ENCODE measurements at regions not wholly inside any gene's neighbourhood (a gene's known extent, or its start where the extent isn't known, plus 50 kb on each side); places are given as distances from the start of the nearest gene placed in this dataset.
A peak's percentile ranks its signal among the peaks of the same experiment; 100 is the strongest.

- Mint-ChIP-seq H3K4me3 (no peak overlapping the region), H3K9me3 (no peaks in the 10 kb centered on the region), H3K36me3 (no peaks in the 10 kb centered on the region), H3K27ac (no peak overlapping the region), H3K4me1 (no peaks in the 10 kb centered on the region), H3K27me3 (ENCODE audit: low read depth) (peaks cover 41% of the 10 kb centered on the region)
- DNase-seq (ENCODE audit: low spot score in 2 of 2, unreplicated experiment in 2 of 2), result no peak
- TF ChIP-seq CTCF (IDR thresholded peaks at IDR 0.05; ENCODE audit: unreplicated experiment), result no peak
Measured at GRCh38 chr11:116518141-116518540, 254.6 kb downstream of the BUD13 start.

DNA sequence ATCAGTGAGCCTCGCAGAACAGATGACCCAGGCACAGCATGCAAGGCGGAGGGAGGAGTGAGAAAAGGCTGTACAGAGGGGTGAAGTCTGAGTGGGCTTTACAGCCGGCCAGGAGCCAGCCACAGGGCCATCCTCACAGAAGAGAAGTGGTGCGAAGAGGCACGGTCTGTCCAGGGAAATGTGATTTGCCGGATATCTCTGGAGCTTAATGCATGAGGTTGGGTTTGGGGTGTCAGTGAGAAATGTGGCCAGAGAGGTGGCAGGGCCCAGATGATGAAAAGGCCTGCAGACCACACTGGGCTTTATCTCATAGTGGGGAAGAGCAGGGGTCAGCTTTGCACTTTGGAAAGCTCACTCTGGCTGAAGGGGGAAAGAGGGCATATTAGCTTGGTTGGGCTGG, 255.2 kb downstream of the BUD13 start:
- DNase-seq (ENCODE audit: low spot score in 2 of 2, unreplicated experiment in 2 of 2), result no peak
- Mint-ChIP-seq H3K9me3 (no peaks in the 10 kb centered on the region), H3K36me3 (no peaks in the 10 kb centered on the region), H3K4me1 (no peaks in the 10 kb centered on the region), H3K27ac (no peak overlapping the region), H3K4me3 (no peak overlapping the region), H3K27me3 (ENCODE audit: low read depth) (peaks cover 42% of the 10 kb centered on the region)
- no peak for TF ChIP-seq CTCF (IDR thresholded peaks at IDR 0.05; ENCODE audit: unreplicated experiment)

DNA sequence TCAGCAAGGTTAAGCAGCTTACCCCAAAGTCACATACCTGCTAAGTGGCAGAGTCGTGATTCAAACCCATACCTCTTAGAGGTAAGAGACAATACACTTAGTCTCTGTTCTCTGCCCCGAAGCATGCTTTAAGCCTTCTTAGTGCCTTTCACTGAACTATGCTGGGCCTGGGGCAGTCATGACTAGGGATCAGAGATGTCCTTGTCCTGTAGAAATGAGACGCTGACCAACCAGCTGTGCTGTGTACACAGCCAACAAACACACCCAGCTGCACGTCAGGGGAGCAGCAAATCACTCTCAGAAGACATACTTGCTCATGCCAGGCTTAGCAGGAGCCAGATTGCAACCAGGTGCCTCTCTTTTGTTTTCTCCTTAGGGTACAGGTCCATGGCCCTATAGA, 255.7 kb downstream of the BUD13 start:
- DNase-seq (ENCODE audit: low spot score in 2 of 2, unreplicated experiment in 2 of 2), result no peak
- Mint-ChIP-seq H3K27ac (no peak overlapping the region), H3K4me1 (no peaks in the 10 kb centered on the region), H3K27me3 (ENCODE audit: low read depth) (peaks cover 38% of the 10 kb centered on the region), H3K4me3 (no peak overlapping the region), H3K36me3 (no peaks in the 10 kb centered on the region), H3K9me3 (no peaks in the 10 kb centered on the region)
- TF ChIP-seq CTCF (IDR thresholded peaks at IDR 0.05; ENCODE audit: unreplicated experiment), result no peak

DNA sequence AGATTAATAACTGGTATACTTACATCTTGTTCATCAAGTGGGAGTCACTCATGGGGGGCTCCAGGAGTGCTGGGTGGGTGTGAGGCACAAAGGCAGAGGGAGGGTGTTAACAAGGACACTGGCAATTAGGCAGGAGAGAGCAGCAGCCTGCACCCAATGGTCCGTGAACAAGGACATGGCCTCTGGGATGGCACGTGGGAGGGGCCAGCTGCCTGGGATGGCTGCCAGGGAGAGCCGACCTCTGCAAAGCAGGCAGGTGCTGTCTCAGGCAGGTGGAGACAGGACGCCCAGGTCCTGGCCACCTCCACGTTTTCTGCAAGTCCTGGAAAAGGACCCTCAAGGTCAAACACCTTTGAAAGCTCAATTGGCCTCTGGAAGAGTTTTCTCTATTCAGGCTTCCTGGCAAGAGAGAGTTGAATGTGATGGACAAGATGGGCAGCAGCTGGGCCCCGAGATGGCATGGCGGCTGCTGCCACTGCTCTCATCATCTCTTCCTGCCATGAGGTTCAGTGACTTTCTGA, 257.1 kb downstream of the BUD13 start:
- TF ChIP-seq CTCF (IDR thresholded peaks at IDR 0.05; ENCODE audit: unreplicated experiment), result no peak
- no peak for DNase-seq (ENCODE audit: low spot score in 2 of 2, unreplicated experiment in 2 of 2)
- Mint-ChIP-seq H3K27me3 (ENCODE audit: low read depth) (peaks cover 38% of the 10 kb centered on the region), H3K4me1 (no peaks in the 10 kb centered on the region), H3K4me3 (no peak overlapping the region), H3K9me3 (no peaks in the 10 kb centered on the region), H3K27ac (no peak overlapping the region), H3K36me3 (no peaks in the 10 kb centered on the region)

GRCh38 chr11:116513894-116514293, 258.9 kb downstream of the BUD13 start:
- Mint-ChIP-seq H3K4me3 (no peak overlapping the region), H3K9me3 (no peaks in the 10 kb centered on the region), H3K27me3 (ENCODE audit: low read depth) (peaks cover 45% of the 10 kb centered on the region), H3K4me1 (no peaks in the 10 kb centered on the region), H3K27ac (no peak overlapping the region), H3K36me3 (no peaks in the 10 kb centered on the region)
- DNase-seq (ENCODE audit: low spot score in 2 of 2, unreplicated experiment in 2 of 2), result peak in 1 of 2 experiments; percentile 28
- TF ChIP-seq CTCF (IDR thresholded peaks at IDR 0.05; ENCODE audit: unreplicated experiment), result peak; percentile 28

- no peaks in the 10 kb centered on the region for H3K4me1 Mint-ChIP-seq
- DNase-seq (ENCODE audit: low spot score in 2 of 2, unreplicated experiment in 2 of 2), result peak in 1 of 2 experiments; percentile 10
- no peaks in the 10 kb centered on the region for H3K9me3 Mint-ChIP-seq
- no peak for TF ChIP-seq CTCF (IDR thresholded peaks at IDR 0.05; ENCODE audit: unreplicated experiment)
- no peak overlapping the region for H3K4me3 Mint-ChIP-seq
- no peak overlapping the region for H3K27ac Mint-ChIP-seq
- H3K27me3 Mint-ChIP-seq (ENCODE audit: low read depth), result peaks cover 45% of the 10 kb centered on the region
- no peaks in the 10 kb centered on the region for H3K36me3 Mint-ChIP-seq
Measured at GRCh38 chr11:116513278-116513823, 259.4 kb downstream of the BUD13 start.

Data from mesothelial cell of epicardium (in vitro differentiated cells).